Natural killer cell (primary cell): ENCODE measurements at regions not wholly inside any gene's neighbourhood (a gene's known extent, or its start where the extent isn't known, plus 50 kb on each side); places are given as distances from the start of the nearest gene placed in this dataset.
"Not testable (repeated sequence)": the region's sequence is repeated elsewhere in the genome, so short reads cannot be mapped to it uniquely, and the experiment has no call there.

Experiments used
- ATAC-seq, 3 donors: fragments of 150-1000 bp in 2 of 3; fragments of 200-7000 bp in 1 of 3; cut with Tn5 transposase; 1 replicate in 1 of 3; 2 replicates in 2 of 3; pipeline ENCODE4 v1.10.0; 2021; ENCODE audit warnings: mild to moderate bottlenecking in 2 of 3, moderate library complexity in 2 of 3
- DNase-seq, 2 donors: peaks; one replicate each; pipeline versions ENCODE4 v3.0.0 to v3.0.0-alpha.2; 2013 to 2021; ENCODE audit warnings: mixed read lengths in 1 of 2
- H3K27ac ChIP-seq: one replicate; pipeline ENCODE4 v1.5.1; 2013; ENCODE audit warnings: mild to moderate bottlenecking, low read length
- H3K27me3 ChIP-seq: one replicate; pipeline ENCODE4 v1.6.1; 2013; ENCODE audit warnings: low read length; ENCODE audit not compliant: control insufficient read depth, insufficient read depth
- H3K36me3 ChIP-seq: one replicate; pipeline ENCODE4 v1.6.1; 2013; ENCODE audit warnings: low read length; ENCODE audit not compliant: control insufficient read depth, insufficient read depth
- H3K4me1 ChIP-seq: one replicate; pipeline ENCODE4 v1.6.1; 2013; ENCODE audit warnings: low read length; ENCODE audit not compliant: control insufficient read depth, insufficient read depth
- H3K4me3 ChIP-seq: one replicate; pipeline ENCODE4 v1.5.1; 2013; ENCODE audit warnings: low read length
- H3K9me3 ChIP-seq: one replicate; pipeline ENCODE4 v1.6.1; 2013; ENCODE audit warnings: low read length; ENCODE audit not compliant: control insufficient read depth, insufficient read depth
- H3K27ac Mint-ChIP-seq, 2 donors: one replicate each; pipeline ENCODE4 v1.8.0; 2022; ENCODE audit warnings: mild to moderate bottlenecking in 2 of 2, mixed read lengths in 2 of 2, moderate library complexity in 1 of 2
- H3K27me3 Mint-ChIP-seq, 2 donors: one replicate each; pipeline ENCODE4 v1.8.0; 2022; ENCODE audit warnings: low read depth in 2 of 2, mixed read lengths in 2 of 2
- H3K36me3 Mint-ChIP-seq: one replicate; pipeline ENCODE4 v1.8.0; 2022; ENCODE audit warnings: mixed read lengths
- H3K4me1 Mint-ChIP-seq, 2 donors: one replicate each; pipeline ENCODE4 v1.8.0; 2022; ENCODE audit warnings: mixed read lengths in 2 of 2
- H3K4me3 Mint-ChIP-seq: one replicate; pipeline ENCODE4 v1.8.0; 2022; ENCODE audit warnings: mild to moderate bottlenecking, moderate library complexity, mixed read lengths
- H3K9me3 Mint-ChIP-seq, 2 donors: one replicate each; pipeline ENCODE4 v1.8.0; 2022; ENCODE audit warnings: mixed read lengths in 2 of 2
- WGBS: methylation state at CpG from one replicate; pipeline ENCODE4 v1.1.7; 2013; ENCODE audit warnings: missing lambda C conversion rate; ENCODE audit not compliant: insufficient coverage; 5-methylcytosine and 5-hydroxymethylcytosine counted together
- intact Hi-C: fragments of 100-400 bp; cut with micrococcal nuclease; formaldehyde crosslinking; loops from one replicate; pipeline ENCODE4 v1.14.2; 2022

- H3K27me3 Mint-ChIP-seq, H3K36me3 ChIP-seq, intact Hi-C loops, H3K27me3 ChIP-seq, H3K4me1 ChIP-seq, H3K9me3 ChIP-seq, H3K27ac Mint-ChIP-seq, ATAC-seq, H3K4me3 Mint-ChIP-seq, H3K27ac ChIP-seq, H3K9me3 Mint-ChIP-seq, H3K4me3 ChIP-seq, H3K36me3 Mint-ChIP-seq, DNase-seq, H3K4me1 Mint-ChIP-seq: not testable (repeated sequence)
- WGBS = 56% methylated on average over 13 of the region's 20 CpGs
These were observed 109.7 kb upstream of the ZNG1E start for GRCh38 chr9:65566018-65566417.

GRCh38 chr9:65519018-65519417 is 156.7 kb upstream of the ZNG1E start:
- H3K27me3 ChIP-seq, H3K4me1 ChIP-seq, H3K27me3 Mint-ChIP-seq, H3K4me3 ChIP-seq, H3K4me1 Mint-ChIP-seq, H3K9me3 ChIP-seq, H3K36me3 ChIP-seq, H3K27ac ChIP-seq, ATAC-seq, H3K9me3 Mint-ChIP-seq, H3K4me3 Mint-ChIP-seq, DNase-seq, H3K36me3 Mint-ChIP-seq, intact Hi-C loops, H3K27ac Mint-ChIP-seq: not testable (repeated sequence)
- WGBS = no CpG with 5 or more reads among the region's 15 CpGs

DNA sequence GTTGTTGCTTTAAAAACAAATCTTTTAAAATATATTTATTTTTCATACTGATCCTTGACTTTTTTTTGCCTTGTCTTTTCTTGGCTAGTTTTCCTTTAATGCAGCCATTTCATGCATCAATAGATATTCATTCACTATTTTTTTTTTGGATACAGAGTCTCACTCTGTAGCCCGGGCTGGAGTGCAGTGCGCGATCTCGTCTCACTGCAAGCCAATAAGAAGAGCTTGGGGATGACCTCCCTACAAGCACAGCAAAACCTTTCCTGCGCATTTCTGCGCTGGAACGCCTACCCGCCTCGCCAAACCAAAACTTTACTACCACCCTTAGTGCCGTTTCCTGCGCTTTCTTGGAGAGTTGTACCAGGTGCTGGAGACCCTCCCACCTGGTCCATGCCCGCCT is 161.3 kb upstream of the ZNG1E start:
- DNase-seq, H3K27ac Mint-ChIP-seq, H3K9me3 Mint-ChIP-seq, H3K27me3 Mint-ChIP-seq, H3K4me1 ChIP-seq, H3K9me3 ChIP-seq, H3K4me1 Mint-ChIP-seq, H3K4me3 Mint-ChIP-seq, H3K36me3 ChIP-seq, H3K4me3 ChIP-seq, H3K36me3 Mint-ChIP-seq, H3K27me3 ChIP-seq, intact Hi-C loops, ATAC-seq, H3K27ac ChIP-seq: not testable (repeated sequence)
- WGBS = 95% methylated on average over 11 of the region's 12 CpGs

- H3K4me3 Mint-ChIP-seq, DNase-seq, H3K4me1 ChIP-seq, H3K36me3 Mint-ChIP-seq, H3K27me3 Mint-ChIP-seq, ATAC-seq, H3K27ac Mint-ChIP-seq, H3K9me3 ChIP-seq, H3K4me1 Mint-ChIP-seq, intact Hi-C loops, H3K9me3 Mint-ChIP-seq, H3K27ac ChIP-seq, H3K27me3 ChIP-seq, H3K4me3 ChIP-seq, H3K36me3 ChIP-seq: not testable (repeated sequence)
These were observed 167.8 kb upstream of the ZNG1E start for GRCh38 chr9:65507897-65508296.

DNA sequence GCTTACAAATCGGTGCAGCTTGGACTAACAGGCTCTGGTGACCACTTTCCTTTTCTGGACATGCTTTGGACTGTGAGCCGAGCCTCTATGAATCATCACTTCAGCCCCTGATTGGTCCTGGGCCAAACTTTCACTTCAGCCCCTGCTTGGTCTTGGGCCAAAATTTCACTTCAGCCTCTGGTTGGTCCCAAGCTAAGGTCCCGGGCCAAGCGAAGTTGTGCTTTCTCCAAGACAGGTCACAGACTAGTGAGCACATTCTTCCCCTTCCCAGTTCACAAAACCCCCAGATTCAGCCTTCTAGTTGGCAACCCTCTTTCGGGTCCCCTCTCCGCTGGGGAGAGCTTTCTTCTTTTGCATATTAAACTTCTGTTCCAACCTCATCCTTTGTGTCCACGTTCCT is 171.0 kb upstream of the ZNG1E start:
- DNase-seq, H3K4me1 ChIP-seq, H3K9me3 ChIP-seq, H3K27ac Mint-ChIP-seq, H3K4me3 Mint-ChIP-seq, H3K9me3 Mint-ChIP-seq, H3K36me3 ChIP-seq, H3K36me3 Mint-ChIP-seq, intact Hi-C loops, H3K4me1 Mint-ChIP-seq, H3K27me3 ChIP-seq, H3K27ac ChIP-seq, H3K27me3 Mint-ChIP-seq, H3K4me3 ChIP-seq, ATAC-seq: not testable (repeated sequence)
- WGBS = 82% methylated on average over 3 of the region's 7 CpGs

- intact Hi-C loops, H3K4me3 Mint-ChIP-seq, H3K4me1 ChIP-seq, H3K27ac Mint-ChIP-seq, H3K9me3 ChIP-seq, ATAC-seq, H3K9me3 Mint-ChIP-seq, H3K4me1 Mint-ChIP-seq, H3K36me3 Mint-ChIP-seq, H3K27me3 ChIP-seq, H3K4me3 ChIP-seq, H3K27me3 Mint-ChIP-seq, H3K36me3 ChIP-seq, DNase-seq, H3K27ac ChIP-seq: not testable (repeated sequence)
- 100% methylated on average over 2 of the region's 16 CpGs for WGBS
These were observed 172.0 kb upstream of the ZNG1E start for GRCh38 chr9:65503696-65504095.

- H3K27me3 Mint-ChIP-seq, H3K4me1 Mint-ChIP-seq, H3K27ac Mint-ChIP-seq, H3K4me3 ChIP-seq, ATAC-seq, H3K9me3 Mint-ChIP-seq, H3K4me1 ChIP-seq, DNase-seq, H3K27me3 ChIP-seq, H3K27ac ChIP-seq, intact Hi-C loops, H3K9me3 ChIP-seq, H3K36me3 Mint-ChIP-seq, H3K4me3 Mint-ChIP-seq, H3K36me3 ChIP-seq: not testable (repeated sequence)
- 82% methylated on average over 13 of the region's 13 CpGs for WGBS
These were observed 192.8 kb upstream of the ZNG1E start for GRCh38 chr9:65482890-65483289.

GRCh38 chr9:65481291-65481690 is 194.4 kb upstream of the ZNG1E start:
- intact Hi-C loops, H3K27me3 Mint-ChIP-seq, H3K4me3 ChIP-seq, H3K4me1 ChIP-seq, H3K9me3 ChIP-seq, H3K4me3 Mint-ChIP-seq, H3K27me3 ChIP-seq, ATAC-seq, H3K27ac Mint-ChIP-seq, H3K27ac ChIP-seq, H3K36me3 Mint-ChIP-seq, H3K36me3 ChIP-seq, H3K4me1 Mint-ChIP-seq, DNase-seq, H3K9me3 Mint-ChIP-seq: not testable (repeated sequence)
- 87% methylated on average over 9 of the region's 10 CpGs for WGBS
